EL (cell line): ENCODE measurements at regions not wholly inside any gene's neighbourhood (a gene's known extent, or its start where the extent isn't known, plus 50 kb on each side); places are given as distances from the start of the nearest gene placed in this dataset.

Experiments used
- DNase-seq: peaks from one replicate; pipeline ENCODE4 v3.0.0-alpha.2; 2016

GRCh38 chr13:31898378-31899071 is 133.0 kb upstream of the FRY start:
- no peak for DNase-seq

- DNase-seq, result no peak
These were observed 129.6 kb upstream of the FRY start for GRCh38 chr13:31901985-31902384.

GRCh38 chr13:31903111-31903815 is 128.3 kb upstream of the FRY start:
- no peak for DNase-seq

- no peak for DNase-seq
These were observed 126.4 kb upstream of the FRY start for GRCh38 chr13:31904941-31905824.

- DNase-seq, result no peak
These were observed 125.6 kb upstream of the FRY start for GRCh38 chr13:31905961-31906360.

GRCh38 chr13:31908696-31909411 is 122.7 kb upstream of the FRY start:
- DNase-seq, result no peak

- peak; percentile 66 for DNase-seq
These were observed 121.6 kb upstream of the FRY start for GRCh38 chr13:31909864-31910551.

- DNase-seq, result no peak
These were observed 120.9 kb upstream of the FRY start for GRCh38 chr13:31910633-31911032.

GRCh38 chr13:31912647-31913401 is 118.8 kb upstream of the FRY start:
- DNase-seq, result no peak

GRCh38 chr13:31913459-31913858 is 118.1 kb upstream of the FRY start:
- DNase-seq, result peak; percentile 14

- no peak for DNase-seq
These were observed 116.7 kb upstream of the FRY start for GRCh38 chr13:31914843-31915242.

- no peak for DNase-seq
These were observed 112.9 kb upstream of the FRY start for GRCh38 chr13:31918707-31919106.

GRCh38 chr13:31919241-31919640 is 112.3 kb upstream of the FRY start:
- DNase-seq, result no peak

GRCh38 chr13:31919971-31920726 is 111.4 kb upstream of the FRY start:
- DNase-seq, result no peak

- DNase-seq, result no peak
These were observed 110.9 kb upstream of the FRY start for GRCh38 chr13:31920727-31921100.

GRCh38 chr13:31922724-31923123 is 108.8 kb upstream of the FRY start:
- no peak for DNase-seq

- no peak for DNase-seq
These were observed 108.3 kb upstream of the FRY start for GRCh38 chr13:31923134-31923763.

GRCh38 chr13:31925079-31925478 is 106.5 kb upstream of the FRY start:
- DNase-seq, result no peak

GRCh38 chr13:31927219-31927653 is 104.3 kb upstream of the FRY start:
- no peak for DNase-seq
